ENCODE measurements at regions not wholly inside any gene's neighbourhood (a gene's known extent, or its start where the extent isn't known, plus 50 kb on each side); places are given as distances from the start of the nearest gene placed in this dataset.

- TF ChIP-seq ZFX (IDR thresholded peaks at IDR 0.05), result no peak
- no peak for TF ChIP-seq CTCF (conservative IDR thresholded peaks at IDR 0.05)
- H3K27ac ChIP-seq, result no peak overlapping the region
Observed at GRCh38 chr11:103662880-103663279, 373.6 kb upstream of the DDI1 start.

- no peak overlapping the region for H3K27ac ChIP-seq
- TF ChIP-seq CTCF (conservative IDR thresholded peaks at IDR 0.05) (no peak), ZFX (IDR thresholded peaks at IDR 0.05) (no peak)
Observed at GRCh38 chr11:103668859-103669258, 367.6 kb upstream of the DDI1 start.

- TF ChIP-seq ZFX (IDR thresholded peaks at IDR 0.05) (no peak), CTCF (conservative IDR thresholded peaks at IDR 0.05) (no peak; the same call in 1 of the 2 replicates)
- H3K27ac ChIP-seq, result no peak overlapping the region
Observed at GRCh38 chr11:103671143-103671651, 365.2 kb upstream of the DDI1 start.

GRCh38 chr11:103673773-103674172, 362.7 kb upstream of the DDI1 start:
- TF ChIP-seq ZFX (IDR thresholded peaks at IDR 0.05) (no peak), CTCF (conservative IDR thresholded peaks at IDR 0.05) (no peak)
- H3K27ac ChIP-seq, result no peak overlapping the region

- no peak overlapping the region for H3K27ac ChIP-seq
- no peak for TF ChIP-seq ZFX (IDR thresholded peaks at IDR 0.05)
- no peak for TF ChIP-seq CTCF (conservative IDR thresholded peaks at IDR 0.05)
Observed at GRCh38 chr11:103676413-103676812, 360.0 kb upstream of the DDI1 start.

- no peak for TF ChIP-seq CTCF (conservative IDR thresholded peaks at IDR 0.05)
- TF ChIP-seq ZFX (IDR thresholded peaks at IDR 0.05), result no peak
- H3K27ac ChIP-seq, result no peak overlapping the region
Observed at GRCh38 chr11:103680826-103681225, 355.6 kb upstream of the DDI1 start.

GRCh38 chr11:103681855-103682254, 354.6 kb upstream of the DDI1 start:
- no peak for TF ChIP-seq CTCF (conservative IDR thresholded peaks at IDR 0.05)
- TF ChIP-seq ZFX (IDR thresholded peaks at IDR 0.05), result no peak
- H3K27ac ChIP-seq, result no peak overlapping the region
